ENCODE measurements at regions not wholly inside any gene's neighbourhood (a gene's known extent, or its start where the extent isn't known, plus 50 kb on each side); places are given as distances from the start of the nearest gene placed in this dataset.
"Not testable (repeated sequence)": the region's sequence is repeated elsewhere in the genome, so short reads cannot be mapped to it uniquely, and the experiment has no call there.

DNA sequence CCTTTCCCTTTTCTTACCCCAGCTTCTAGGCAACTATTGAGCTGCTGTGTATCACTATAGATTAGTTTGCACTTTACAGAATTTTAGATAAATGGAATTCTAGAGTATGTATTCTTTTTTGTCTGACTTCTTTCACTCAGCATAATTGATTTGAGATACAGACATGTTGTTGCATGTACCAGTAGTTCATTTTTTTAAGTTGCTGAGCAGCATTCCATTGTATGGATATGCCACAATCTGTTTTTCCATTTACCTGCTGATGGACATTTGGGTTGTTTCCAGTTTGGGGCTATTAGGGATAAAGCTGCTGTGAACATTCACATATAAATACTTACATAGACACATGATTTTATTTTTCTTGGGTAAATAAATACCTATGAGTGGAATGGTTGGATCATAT is 135.7 kb downstream of the IGF1 start:
- CTCF ChIA-PET: no interaction called here
- H3K27me3 Mint-ChIP-seq: no peaks in the 10 kb centered on the region
- no peaks in the 10 kb centered on the region for H3K36me3 Mint-ChIP-seq (ENCODE audit: low read depth)
- H3K4me1 Mint-ChIP-seq: no peaks in the 10 kb centered on the region
- DNase-seq: no peak
- no peak overlapping the region for H3K4me3 Mint-ChIP-seq
- no peak overlapping the region for H3K27ac Mint-ChIP-seq
- POLR2A ChIA-PET: no interaction called here
- H3K9me3 Mint-ChIP-seq: no peaks in the 10 kb centered on the region

DNA sequence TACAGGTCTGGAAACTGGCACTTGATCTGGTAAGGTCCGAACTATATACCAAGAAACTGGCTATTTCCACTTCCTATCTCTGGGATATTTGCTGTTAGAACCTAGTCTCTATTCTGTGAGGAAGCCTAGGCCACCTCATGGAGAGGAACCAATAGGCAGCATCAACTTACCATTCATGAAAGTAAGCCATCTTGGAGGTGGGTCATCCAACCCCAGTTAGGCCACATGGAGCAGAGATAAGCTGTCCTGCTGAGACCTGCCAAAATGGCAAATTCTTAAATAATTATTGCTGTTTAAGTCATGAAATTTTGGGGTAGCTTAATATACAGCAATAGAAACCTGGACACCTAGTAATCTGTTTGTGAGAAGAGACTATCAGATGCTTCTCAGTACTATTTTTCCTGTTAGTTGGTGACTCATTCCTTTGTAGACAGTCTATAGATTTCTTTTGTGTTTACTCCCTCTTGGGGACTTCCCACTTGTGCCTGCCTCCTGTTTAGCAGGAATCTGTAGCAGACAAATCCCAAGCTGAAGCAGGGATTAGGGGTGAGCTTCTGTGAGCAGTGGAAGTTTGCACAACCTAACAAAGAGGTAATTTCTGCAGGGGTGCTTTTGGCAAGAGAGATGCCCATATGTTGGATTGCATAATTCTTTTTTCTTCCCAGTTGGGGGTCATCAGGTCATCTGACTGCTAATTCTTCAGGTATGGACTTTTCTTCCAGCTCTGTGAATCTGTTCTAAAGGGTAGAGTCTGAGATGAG is 136.8 kb downstream of the IGF1 start:
- no peak overlapping the region for H3K27ac Mint-ChIP-seq
- H3K4me3 Mint-ChIP-seq: no peak overlapping the region
- no peaks in the 10 kb centered on the region for H3K27me3 Mint-ChIP-seq
- H3K9me3 Mint-ChIP-seq: no peaks in the 10 kb centered on the region
- no peak for DNase-seq
- ChIA-PET CTCF (no interaction called here), POLR2A (no interaction called here)
- no peaks in the 10 kb centered on the region for H3K4me1 Mint-ChIP-seq
- no peaks in the 10 kb centered on the region for H3K36me3 Mint-ChIP-seq (ENCODE audit: low read depth)

DNA sequence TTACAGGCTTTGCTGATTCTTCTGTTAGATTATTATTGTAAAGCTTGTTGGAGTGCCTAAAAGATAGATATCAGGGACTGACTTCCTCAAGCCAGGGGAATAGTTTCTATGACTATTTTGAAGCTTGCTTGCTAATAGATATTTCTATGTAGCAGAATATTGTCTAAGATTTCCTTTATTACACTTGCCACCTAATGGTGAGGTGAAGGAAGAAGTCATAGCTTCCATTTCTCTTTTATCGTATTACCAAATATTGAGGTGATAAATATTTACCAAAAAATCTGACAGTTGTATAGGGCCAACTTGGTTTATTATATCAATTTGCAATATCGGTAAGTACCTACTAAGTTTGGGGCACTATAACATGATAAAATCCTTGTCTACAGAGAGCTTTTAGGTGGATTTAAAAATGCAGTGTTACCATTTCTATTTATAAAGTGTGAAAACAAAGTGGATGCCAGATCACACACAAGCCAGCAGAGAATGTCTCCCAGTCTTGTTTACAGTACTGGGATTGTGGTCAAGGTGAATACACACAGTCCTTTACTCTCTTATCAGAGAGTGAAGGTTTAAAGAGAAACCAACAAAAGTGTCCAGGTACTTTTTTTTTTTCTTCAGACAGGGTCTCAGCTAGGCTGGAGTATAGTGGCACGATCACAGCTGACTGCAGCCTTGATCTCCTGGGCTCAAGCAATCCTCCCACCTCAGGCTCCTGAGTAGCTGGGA is 137.9 kb downstream of the IGF1 start:
- POLR2A ChIA-PET: no interaction called here
- no peak overlapping the region for H3K4me3 Mint-ChIP-seq
- H3K4me1 Mint-ChIP-seq: no peaks in the 10 kb centered on the region
- CTCF ChIA-PET: no interaction called here
- H3K27ac Mint-ChIP-seq: no peak overlapping the region
- no peaks in the 10 kb centered on the region for H3K9me3 Mint-ChIP-seq
- H3K36me3 Mint-ChIP-seq (ENCODE audit: low read depth): no peaks in the 10 kb centered on the region
- no peak for DNase-seq
- no peaks in the 10 kb centered on the region for H3K27me3 Mint-ChIP-seq

DNA sequence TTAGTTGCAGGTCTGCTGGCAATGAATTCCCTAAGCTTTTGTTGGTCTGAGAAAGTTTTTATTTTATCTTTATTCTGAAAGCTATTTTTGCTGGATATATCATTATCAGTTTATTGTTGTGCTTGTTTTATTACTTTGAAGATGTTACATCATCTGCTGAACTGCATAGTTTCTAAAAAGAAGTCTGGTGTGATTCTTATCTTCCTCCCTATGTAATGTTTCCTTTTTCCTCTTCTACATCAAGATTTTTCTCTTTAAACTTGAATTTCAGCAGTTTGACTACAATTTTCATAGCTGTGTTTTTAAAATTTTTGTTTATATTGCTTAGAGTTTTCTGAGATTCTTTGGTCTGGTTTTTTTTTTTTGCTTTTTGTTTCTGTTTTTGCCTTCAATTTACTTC is 137.1 kb upstream of the PMCH start:
- H3K9me3 Mint-ChIP-seq: no peaks in the 10 kb centered on the region
- H3K36me3 Mint-ChIP-seq (ENCODE audit: low read depth): no peaks in the 10 kb centered on the region
- no peaks in the 10 kb centered on the region for H3K4me1 Mint-ChIP-seq
- H3K27ac Mint-ChIP-seq: no peak overlapping the region
- ChIA-PET POLR2A (no interaction called here), CTCF (interaction anchor here (0.7 kb wide), 1 partner anchor 34 kb away, joined by 3 read pairs; no protein-coding TSS in a partner anchor)
- H3K27me3 Mint-ChIP-seq: peaks cover 6% of the 10 kb centered on the region
- no peak for DNase-seq
- H3K4me3 Mint-ChIP-seq: no peak overlapping the region

DNA sequence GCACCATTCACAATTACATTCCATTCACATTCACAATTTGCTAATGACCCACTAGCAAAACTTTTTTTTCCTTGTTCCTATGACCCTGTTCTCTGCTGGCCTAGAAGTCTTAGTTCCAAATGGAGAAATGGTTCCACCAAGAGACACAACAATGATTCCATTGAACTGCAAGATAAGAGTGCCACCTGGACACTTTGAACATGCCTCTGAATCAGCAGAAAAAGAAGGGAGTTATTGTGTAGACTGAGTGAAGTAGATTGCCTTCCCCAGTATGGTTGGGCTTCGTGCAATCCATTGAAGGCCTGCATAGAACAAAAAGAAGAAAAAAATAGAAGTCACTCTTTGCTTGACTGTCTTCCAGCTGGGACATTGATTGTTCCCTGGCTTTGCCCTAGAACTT is 133.8 kb upstream of the PMCH start:
- H3K9me3 Mint-ChIP-seq: no peaks in the 10 kb centered on the region
- peaks cover 6% of the 10 kb centered on the region for H3K27me3 Mint-ChIP-seq
- H3K4me1 Mint-ChIP-seq: no peaks in the 10 kb centered on the region
- CTCF ChIA-PET: no interaction called here
- H3K27ac Mint-ChIP-seq: no peak overlapping the region
- H3K4me3 Mint-ChIP-seq: no peak overlapping the region
- POLR2A ChIA-PET: no interaction called here
- no peaks in the 10 kb centered on the region for H3K36me3 Mint-ChIP-seq (ENCODE audit: low read depth)
- no peak for DNase-seq

DNA sequence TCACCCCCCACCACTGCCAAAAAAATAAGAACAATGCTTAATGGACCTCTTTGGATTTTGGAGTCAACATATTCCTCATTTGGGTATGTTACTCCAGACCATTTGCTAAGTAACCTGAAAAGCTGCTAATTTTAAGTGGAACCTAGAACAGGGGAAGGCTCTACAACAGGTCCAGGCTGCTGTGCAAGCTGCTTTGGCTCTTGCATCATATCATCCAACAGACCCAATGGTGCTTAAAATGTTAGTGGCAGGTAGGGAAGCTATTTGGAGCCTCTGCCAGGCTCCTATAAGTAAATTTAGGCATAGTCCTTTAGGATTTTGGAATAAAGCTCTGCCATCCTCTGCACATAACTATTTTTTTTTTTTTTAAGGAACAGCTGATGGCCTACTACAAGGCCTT is 132.2 kb upstream of the PMCH start:
- Mint-ChIP-seq H3K4me1 (no peaks in the 10 kb centered on the region), H3K27ac (no peak overlapping the region), H3K4me3 (no peak overlapping the region), H3K36me3 (ENCODE audit: low read depth) (no peaks in the 10 kb centered on the region), H3K27me3 (peaks cover 3% of the 10 kb centered on the region), H3K9me3 (no peaks in the 10 kb centered on the region)
- ChIA-PET POLR2A (no interaction called here), CTCF (no interaction called here)
- no peak for DNase-seq

DNA sequence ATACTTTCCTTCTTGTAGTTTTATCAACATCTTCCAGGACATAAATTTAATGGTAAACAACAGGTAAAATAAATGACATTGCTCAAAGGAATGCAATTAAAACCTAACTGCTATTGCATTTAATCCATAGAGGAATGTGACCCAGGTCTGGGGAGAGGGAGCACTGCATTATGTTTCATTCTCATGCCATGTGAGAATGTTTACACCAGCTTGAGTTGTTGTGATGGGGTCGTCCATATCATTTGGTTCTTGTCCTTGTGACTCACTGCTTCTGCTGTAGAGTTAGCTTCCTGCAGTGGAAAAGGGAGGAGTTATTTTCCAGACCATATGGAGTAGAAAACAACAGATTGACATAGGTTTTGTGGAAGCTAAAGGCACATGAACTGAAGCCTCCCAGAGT is 129.3 kb upstream of the PMCH start:
- CTCF ChIA-PET: no interaction called here
- DNase-seq: no peak

DNA sequence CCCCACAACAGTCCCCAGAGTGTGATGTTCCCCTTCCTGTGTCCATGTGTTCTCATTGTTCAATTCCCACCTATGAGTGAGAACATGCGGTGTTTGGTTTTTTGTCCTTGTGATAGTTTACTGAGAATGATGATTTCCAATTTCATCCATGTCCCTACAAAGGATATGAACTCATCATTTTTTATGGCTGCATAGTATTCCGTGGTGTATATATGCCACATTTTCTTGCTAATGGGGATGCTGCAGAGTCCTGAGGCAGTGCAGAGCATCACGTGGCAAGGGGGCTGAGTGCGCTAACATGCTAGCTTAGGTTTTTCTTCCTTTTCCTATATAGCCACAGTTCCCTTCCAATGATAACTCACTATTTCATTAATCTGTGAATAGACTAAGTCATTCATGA is 127.5 kb upstream of the PMCH start:
- H3K27ac Mint-ChIP-seq; H3K4me1 Mint-ChIP-seq; H3K4me3 Mint-ChIP-seq; CTCF ChIA-PET; POLR2A ChIA-PET; H3K36me3 Mint-ChIP-seq (ENCODE audit: low read depth); H3K27me3 Mint-ChIP-seq; H3K9me3 Mint-ChIP-seq; DNase-seq: not testable (repeated sequence)

More for the DNA sequence above, 129.3 kb upstream of the PMCH start:
- POLR2A ChIA-PET: no interaction called here
- Mint-ChIP-seq H3K27ac (no peak overlapping the region), H3K4me3 (no peak overlapping the region), H3K9me3 (no peaks in the 10 kb centered on the region), H3K27me3 (no peaks in the 10 kb centered on the region), H3K4me1 (no peaks in the 10 kb centered on the region), H3K36me3 (ENCODE audit: low read depth) (no peaks in the 10 kb centered on the region)

DNA sequence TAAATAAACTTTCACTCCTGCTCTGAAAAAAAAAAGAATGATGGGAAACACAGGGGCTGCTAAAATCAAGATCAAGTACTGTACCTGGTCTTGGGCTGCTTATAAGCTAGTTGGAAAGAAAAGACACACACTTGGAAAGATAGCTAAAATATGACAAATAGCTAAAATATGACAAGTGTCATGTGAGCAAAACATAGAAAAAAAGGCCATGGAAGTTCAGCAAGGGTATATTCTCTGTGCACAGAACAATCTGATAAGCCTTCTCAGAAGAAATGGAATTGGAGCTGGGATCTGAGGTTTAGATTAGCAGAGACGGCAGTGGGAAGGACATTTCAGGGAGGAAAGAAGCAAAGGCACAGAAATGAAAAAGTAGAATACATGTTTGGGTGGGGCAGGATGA is 126.2 kb upstream of the PMCH start:
- peaks cover 3% of the 10 kb centered on the region for H3K27me3 Mint-ChIP-seq
- H3K4me3 Mint-ChIP-seq: no peak overlapping the region
- POLR2A ChIA-PET: no interaction called here
- CTCF ChIA-PET: no interaction called here
- H3K36me3 Mint-ChIP-seq (ENCODE audit: low read depth): no peaks in the 10 kb centered on the region
- no peaks in the 10 kb centered on the region for H3K9me3 Mint-ChIP-seq
- no peak overlapping the region for H3K27ac Mint-ChIP-seq
- no peaks in the 10 kb centered on the region for H3K4me1 Mint-ChIP-seq
- no peak for DNase-seq

DNA sequence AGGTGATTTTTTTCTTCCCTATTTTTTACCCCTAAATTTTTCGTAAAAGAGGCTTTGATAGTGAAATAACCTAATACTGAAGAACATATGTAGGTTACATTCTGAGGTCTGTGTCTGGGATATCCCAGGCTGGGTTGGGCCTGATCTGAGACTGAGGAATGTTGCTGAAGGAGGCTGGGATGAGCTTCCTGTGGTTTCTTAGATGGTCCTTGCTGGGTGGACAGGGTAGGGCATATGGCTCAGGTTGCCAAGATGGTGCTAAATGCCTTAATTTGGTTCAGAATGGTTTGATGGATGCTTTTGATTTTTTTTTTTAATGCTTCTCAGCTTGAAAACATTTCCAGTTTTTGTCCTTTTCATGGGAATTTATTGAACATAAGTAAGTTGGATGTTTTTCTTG is 124.6 kb upstream of the PMCH start:
- ChIA-PET POLR2A (interaction anchor here (0.7 kb wide), 1 partner anchor 251 kb away, joined by 3 read pairs; no protein-coding TSS in a partner anchor), CTCF (no interaction called here)
- no peaks in the 10 kb centered on the region for H3K36me3 Mint-ChIP-seq (ENCODE audit: low read depth)

DNA sequence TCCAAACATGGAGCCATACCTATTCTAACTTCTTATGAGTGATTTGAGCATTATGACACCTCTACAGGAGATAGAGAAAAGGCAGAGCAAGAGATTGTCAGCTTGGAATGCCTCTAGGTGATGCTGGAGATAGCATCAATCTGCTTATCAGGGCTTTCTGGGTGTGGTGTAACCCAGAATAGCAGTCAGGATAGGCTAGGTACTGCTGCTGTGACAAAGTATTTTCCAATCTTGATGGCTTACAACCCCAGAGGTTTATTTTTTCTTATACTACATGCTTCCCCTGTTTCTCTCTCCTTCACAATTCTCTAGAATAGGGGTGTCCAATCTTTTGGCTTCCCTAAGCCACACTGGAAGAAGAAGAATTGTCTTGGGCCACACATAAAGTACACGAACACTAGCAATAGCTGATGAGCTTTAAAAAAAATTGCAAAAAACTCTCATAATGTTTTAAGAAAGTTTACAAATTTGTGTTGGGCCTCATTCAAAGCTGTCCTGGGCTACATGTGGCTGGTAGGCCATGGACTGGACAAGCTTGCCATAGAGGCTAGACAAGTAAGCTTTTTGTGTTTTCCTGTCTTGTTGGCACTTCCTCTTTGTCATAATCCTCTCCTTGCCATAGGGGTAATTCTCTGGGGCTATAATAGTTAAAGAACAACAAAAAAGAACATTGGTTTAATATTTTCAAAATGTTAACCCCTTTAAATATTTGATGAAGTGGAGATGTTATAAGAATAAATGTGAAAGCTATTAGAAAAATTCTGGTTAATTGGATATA is 123.9 kb upstream of the PMCH start:
- ChIA-PET CTCF (no interaction called here), POLR2A (interaction anchor here (0.7 kb wide), 1 partner anchor 251 kb away, joined by 3 read pairs; no protein-coding TSS in a partner anchor)
- no peak for DNase-seq
- H3K27me3 Mint-ChIP-seq: peaks cover 7% of the 10 kb centered on the region
- no peak overlapping the region for H3K4me3 Mint-ChIP-seq
- H3K4me1 Mint-ChIP-seq: peaks cover 5% of the 10 kb centered on the region
- H3K9me3 Mint-ChIP-seq: no peaks in the 10 kb centered on the region
- H3K27ac Mint-ChIP-seq: no peak overlapping the region
- H3K36me3 Mint-ChIP-seq (ENCODE audit: low read depth): no peaks in the 10 kb centered on the region

More for the DNA sequence above, 124.6 kb upstream of the PMCH start:
- Mint-ChIP-seq H3K27ac (no peak overlapping the region), H3K27me3 (peaks cover 7% of the 10 kb centered on the region), H3K4me3 (no peak overlapping the region), H3K9me3 (no peaks in the 10 kb centered on the region), H3K4me1 (peaks cover 1% of the 10 kb centered on the region)
- no peak for DNase-seq

DNA sequence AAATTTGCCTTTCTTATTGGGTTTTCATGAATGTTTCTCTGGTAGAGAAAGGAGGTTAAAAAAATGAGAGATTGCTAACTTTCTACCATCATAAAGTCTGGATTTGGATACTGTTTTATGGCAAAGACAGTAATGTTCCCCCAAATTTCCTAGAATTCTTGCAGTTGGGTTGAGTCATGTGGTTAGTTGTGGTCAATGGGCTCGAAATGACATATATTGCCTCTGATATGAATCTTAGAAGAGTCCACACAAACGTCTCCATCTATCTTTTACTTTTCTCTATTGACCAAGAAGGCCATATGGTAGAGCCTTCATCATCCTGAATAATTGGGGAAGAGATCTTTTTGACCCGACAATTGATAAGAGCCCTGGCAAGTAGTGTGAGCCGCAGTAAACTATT is 119.5 kb upstream of the PMCH start:
- Mint-ChIP-seq H3K36me3 (ENCODE audit: low read depth) (no peaks in the 10 kb centered on the region), H3K27me3 (peaks cover 8% of the 10 kb centered on the region), H3K4me1 (peaks cover 5% of the 10 kb centered on the region), H3K9me3 (no peaks in the 10 kb centered on the region), H3K27ac (no peak overlapping the region), H3K4me3 (no peak overlapping the region)
- CTCF ChIA-PET: no interaction called here
- no peak for DNase-seq
- POLR2A ChIA-PET: no interaction called here

DNA sequence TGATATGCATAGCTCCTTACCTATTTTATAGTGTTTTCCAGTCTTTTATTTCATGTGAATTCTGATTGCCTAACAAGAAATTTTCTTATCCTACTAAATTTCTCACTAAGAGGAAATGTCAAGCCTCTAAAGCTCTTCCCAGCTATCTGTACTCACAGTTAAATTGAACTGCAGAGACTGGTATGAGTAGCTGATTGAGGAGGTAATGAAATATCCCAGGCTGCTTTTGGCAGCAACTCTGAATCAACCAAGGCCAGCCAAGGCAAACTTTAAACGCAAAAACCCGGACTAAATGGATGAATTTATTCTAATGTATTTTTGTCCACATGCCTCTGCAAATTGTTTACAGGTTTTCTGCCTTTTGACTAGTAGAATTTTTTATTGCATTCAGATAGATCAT is 119.1 kb upstream of the PMCH start:
- ChIA-PET POLR2A (no interaction called here), CTCF (no interaction called here)
- H3K27ac Mint-ChIP-seq: no peak overlapping the region
- DNase-seq: no peak
- H3K36me3 Mint-ChIP-seq (ENCODE audit: low read depth): no peaks in the 10 kb centered on the region
- no peaks in the 10 kb centered on the region for H3K9me3 Mint-ChIP-seq
- H3K4me1 Mint-ChIP-seq: peaks cover 5% of the 10 kb centered on the region
- H3K27me3 Mint-ChIP-seq: peaks cover 8% of the 10 kb centered on the region
- no peak overlapping the region for H3K4me3 Mint-ChIP-seq
